ENCODE measurements at regions not wholly inside any gene's neighbourhood (a gene's known extent, or its start where the extent isn't known, plus 50 kb on each side); places are given as distances from the start of the nearest gene placed in this dataset.

DNA sequence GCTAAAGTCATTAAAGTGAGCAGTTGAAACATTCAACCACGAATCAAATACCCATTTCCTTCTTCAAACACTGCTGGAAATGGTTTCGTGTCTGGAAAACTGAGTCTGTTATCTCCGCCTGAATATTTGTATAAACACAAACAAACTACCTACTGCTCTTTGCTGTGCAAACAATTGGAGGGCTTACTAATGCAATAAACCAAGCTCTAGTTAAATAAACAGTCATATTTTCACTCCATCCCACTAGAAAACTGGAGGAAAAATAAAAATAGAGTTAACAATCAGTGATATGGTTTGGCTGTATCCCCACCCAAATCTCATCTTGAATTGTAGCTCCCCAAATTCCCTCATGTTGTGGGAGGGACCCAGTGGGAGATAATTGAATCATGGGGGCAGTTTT lies 397.6 kb downstream of the RASEF start:
- TF ChIP-seq, protein P1, sequence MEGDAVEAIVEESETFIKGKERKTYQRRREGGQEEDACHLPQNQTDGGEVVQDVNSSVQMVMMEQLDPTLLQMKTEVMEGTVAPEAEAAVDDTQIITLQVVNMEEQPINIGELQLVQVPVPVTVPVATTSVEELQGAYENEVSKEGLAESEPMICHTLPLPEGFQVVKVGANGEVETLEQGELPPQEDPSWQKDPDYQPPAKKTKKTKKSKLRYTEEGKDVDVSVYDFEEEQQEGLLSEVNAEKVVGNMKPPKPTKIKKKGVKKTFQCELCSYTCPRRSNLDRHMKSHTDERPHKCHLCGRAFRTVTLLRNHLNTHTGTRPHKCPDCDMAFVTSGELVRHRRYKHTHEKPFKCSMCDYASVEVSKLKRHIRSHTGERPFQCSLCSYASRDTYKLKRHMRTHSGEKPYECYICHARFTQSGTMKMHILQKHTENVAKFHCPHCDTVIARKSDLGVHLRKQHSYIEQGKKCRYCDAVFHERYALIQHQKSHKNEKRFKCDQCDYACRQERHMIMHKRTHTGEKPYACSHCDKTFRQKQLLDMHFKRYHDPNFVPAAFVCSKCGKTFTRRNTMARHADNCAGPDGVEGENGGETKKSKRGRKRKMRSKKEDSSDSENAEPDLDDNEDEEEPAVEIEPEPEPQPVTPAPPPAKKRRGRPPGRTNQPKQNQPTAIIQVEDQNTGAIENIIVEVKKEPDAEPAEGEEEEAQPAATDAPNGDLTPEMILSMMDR (IDR thresholded peaks at IDR 0.05; ENCODE audit: unreplicated experiment) = no peak
- Mint-ChIP-seq H3K36me3 (no peaks in the 10 kb centered on the region), H3K27me3 (ENCODE audit: low read depth) (no peaks in the 10 kb centered on the region), H3K27ac (no peak overlapping the region), H3K9me3 (peaks cover 12% of the 10 kb centered on the region), H3K4me1 (peaks cover 11% of the 10 kb centered on the region), H3K4me3 (no peak overlapping the region)
- DNase-seq (ENCODE audit: low spot score in 2 of 2, unreplicated experiment in 2 of 2) = no peak

DNA sequence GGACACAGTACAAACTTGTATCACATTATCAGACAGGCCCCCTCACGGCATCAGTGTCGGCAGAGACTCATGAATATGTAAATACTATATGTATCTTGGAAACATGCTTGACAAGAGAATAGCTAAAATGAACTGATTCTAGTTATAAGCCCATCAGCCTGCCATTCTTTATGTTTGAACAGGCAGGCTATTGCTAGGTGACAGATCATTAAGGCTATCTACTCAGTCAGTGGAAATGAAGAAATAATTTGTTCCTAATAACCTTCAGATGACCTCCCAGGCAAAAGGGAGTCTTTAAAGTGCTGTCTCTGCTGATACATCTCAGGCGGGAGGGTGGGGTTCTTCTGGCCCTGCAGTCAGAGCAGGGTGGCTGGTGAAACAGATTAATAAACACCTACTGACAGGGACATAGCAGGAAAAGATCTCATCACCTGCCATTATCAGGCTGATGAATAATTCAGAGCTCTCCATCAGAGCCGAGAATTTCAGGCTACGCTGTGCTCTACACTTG lies 394.2 kb downstream of the RASEF start:
- H3K36me3 Mint-ChIP-seq = no peaks in the 10 kb centered on the region
- DNase-seq (ENCODE audit: low spot score in 2 of 2, unreplicated experiment in 2 of 2) = no peak
- peaks cover 11% of the 10 kb centered on the region for H3K4me1 Mint-ChIP-seq
- H3K9me3 Mint-ChIP-seq = peaks cover 11% of the 10 kb centered on the region
- no peak overlapping the region for H3K27ac Mint-ChIP-seq
- H3K4me3 Mint-ChIP-seq = no peak overlapping the region
- no peaks in the 10 kb centered on the region for H3K27me3 Mint-ChIP-seq (ENCODE audit: low read depth)
- TF ChIP-seq, protein P1 (IDR thresholded peaks at IDR 0.05; ENCODE audit: unreplicated experiment) = no peak

DNA sequence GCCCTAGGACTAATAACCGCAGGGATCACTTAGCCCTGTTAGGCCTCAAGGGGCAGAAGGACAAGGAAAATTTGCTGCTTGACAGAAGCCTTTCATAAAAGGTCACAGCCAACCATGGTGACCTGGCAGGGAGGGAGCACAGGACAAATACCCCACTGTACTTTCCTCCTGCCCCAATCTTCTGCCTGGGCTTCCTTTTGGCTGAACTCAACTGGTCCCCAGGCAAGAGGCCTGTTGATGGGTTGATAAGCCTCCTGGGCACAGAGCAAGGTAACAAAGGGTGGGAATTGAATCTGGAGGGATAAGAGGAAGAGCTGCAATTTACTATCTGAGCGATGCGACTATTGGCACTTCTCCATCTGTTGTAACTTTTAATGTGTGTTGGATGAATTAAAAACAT lies 392.9 kb downstream of the RASEF start:
- H3K4me3 Mint-ChIP-seq = no peak overlapping the region
- no peaks in the 10 kb centered on the region for H3K36me3 Mint-ChIP-seq
- H3K27me3 Mint-ChIP-seq (ENCODE audit: low read depth) = no peaks in the 10 kb centered on the region
- no peaks in the 10 kb centered on the region for H3K9me3 Mint-ChIP-seq
- no peak for DNase-seq (ENCODE audit: low spot score in 2 of 2, unreplicated experiment in 2 of 2)
- TF ChIP-seq, protein P1 (IDR thresholded peaks at IDR 0.05; ENCODE audit: unreplicated experiment) = no peak
- peaks cover 11% of the 10 kb centered on the region for H3K4me1 Mint-ChIP-seq
- H3K27ac Mint-ChIP-seq = no peak overlapping the region

DNA sequence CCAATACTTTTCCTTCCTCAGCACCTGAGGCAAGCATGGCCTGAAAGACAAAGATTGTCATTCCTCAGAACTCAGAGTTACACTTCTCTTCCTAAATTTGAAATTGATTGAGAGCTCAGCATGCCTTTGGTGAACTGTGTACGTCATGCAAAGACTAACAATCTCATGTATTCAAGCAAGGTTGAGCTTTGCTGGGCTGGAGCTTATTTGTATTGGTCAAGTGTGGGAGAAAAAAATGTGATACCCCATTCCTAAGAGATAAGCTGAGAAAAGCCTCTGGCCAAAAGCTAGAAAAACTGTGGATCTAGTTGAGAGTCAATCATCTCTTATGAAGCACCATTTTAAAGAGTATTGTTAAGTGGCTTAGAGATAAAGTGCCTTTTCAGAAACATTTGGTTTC lies 392.2 kb downstream of the RASEF start:
- H3K4me3 Mint-ChIP-seq = no peak overlapping the region
- H3K27me3 Mint-ChIP-seq (ENCODE audit: low read depth) = no peaks in the 10 kb centered on the region
- no peaks in the 10 kb centered on the region for H3K9me3 Mint-ChIP-seq
- H3K4me1 Mint-ChIP-seq = peaks cover 11% of the 10 kb centered on the region
- TF ChIP-seq, protein P1 (IDR thresholded peaks at IDR 0.05; ENCODE audit: unreplicated experiment) = no peak
- DNase-seq (ENCODE audit: low spot score in 2 of 2, unreplicated experiment in 2 of 2) = no peak
- H3K36me3 Mint-ChIP-seq = no peaks in the 10 kb centered on the region
- H3K27ac Mint-ChIP-seq = no peak overlapping the region

DNA sequence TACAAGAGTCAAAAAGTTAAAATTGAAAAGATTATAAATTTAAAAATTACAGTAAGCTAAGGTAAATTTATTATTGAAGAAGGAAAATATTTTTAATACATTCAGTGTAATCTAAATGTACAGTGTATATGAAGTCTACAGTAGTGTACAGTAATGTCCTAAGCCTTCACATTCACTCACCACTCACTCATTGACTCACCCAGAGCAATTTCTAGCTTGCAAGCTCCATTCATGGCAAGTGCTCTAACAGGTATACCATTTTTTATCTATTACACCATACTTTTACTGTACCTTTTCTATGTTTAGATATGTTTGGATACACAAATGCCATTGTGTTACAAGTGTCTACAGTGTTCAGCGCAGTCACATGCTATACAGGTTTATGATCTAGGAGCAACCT lies 389.7 kb downstream of the RASEF start:
- Mint-ChIP-seq H3K4me3 (no peak overlapping the region), H3K27me3 (ENCODE audit: low read depth) (no peaks in the 10 kb centered on the region), H3K4me1 (peaks cover 11% of the 10 kb centered on the region), H3K36me3 (no peaks in the 10 kb centered on the region), H3K9me3 (no peaks in the 10 kb centered on the region), H3K27ac (no peak overlapping the region)
- TF ChIP-seq, protein P1 (IDR thresholded peaks at IDR 0.05; ENCODE audit: unreplicated experiment) = no peak
- DNase-seq (ENCODE audit: low spot score in 2 of 2, unreplicated experiment in 2 of 2) = no peak

DNA sequence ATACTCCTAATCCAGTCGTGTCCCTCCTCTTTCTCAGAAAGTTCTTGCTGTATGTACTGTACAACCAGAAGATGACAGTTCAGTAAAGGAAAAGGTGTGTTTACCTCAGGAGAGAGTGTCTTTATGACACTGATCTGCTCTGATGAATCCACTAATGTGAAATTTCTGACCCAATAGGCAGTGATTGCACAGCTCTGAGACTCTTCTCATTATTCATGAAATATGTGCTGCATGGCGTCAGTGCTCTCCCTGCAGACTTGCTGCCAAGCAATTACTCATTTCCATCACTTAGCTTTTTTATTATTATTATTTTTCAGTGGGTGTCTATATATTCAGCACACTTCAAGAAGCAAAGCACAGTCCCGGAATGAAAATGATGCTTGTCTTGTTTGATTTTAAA lies 389.0 kb downstream of the RASEF start:
- no peaks in the 10 kb centered on the region for H3K36me3 Mint-ChIP-seq
- H3K4me3 Mint-ChIP-seq = no peak overlapping the region
- H3K9me3 Mint-ChIP-seq = no peaks in the 10 kb centered on the region
- no peak overlapping the region for H3K27ac Mint-ChIP-seq
- DNase-seq (ENCODE audit: low spot score in 2 of 2, unreplicated experiment in 2 of 2) = no peak
- no peaks in the 10 kb centered on the region for H3K27me3 Mint-ChIP-seq (ENCODE audit: low read depth)
- TF ChIP-seq, protein P1 (IDR thresholded peaks at IDR 0.05; ENCODE audit: unreplicated experiment) = no peak
- H3K4me1 Mint-ChIP-seq = peaks cover 5% of the 10 kb centered on the region

Measured in mesothelial cell of epicardium (in vitro differentiated cells).